ENCODE measurements at regions not wholly inside any gene's neighbourhood (a gene's known extent, or its start where the extent isn't known, plus 50 kb on each side); places are given as distances from the start of the nearest gene placed in this dataset.

DNA sequence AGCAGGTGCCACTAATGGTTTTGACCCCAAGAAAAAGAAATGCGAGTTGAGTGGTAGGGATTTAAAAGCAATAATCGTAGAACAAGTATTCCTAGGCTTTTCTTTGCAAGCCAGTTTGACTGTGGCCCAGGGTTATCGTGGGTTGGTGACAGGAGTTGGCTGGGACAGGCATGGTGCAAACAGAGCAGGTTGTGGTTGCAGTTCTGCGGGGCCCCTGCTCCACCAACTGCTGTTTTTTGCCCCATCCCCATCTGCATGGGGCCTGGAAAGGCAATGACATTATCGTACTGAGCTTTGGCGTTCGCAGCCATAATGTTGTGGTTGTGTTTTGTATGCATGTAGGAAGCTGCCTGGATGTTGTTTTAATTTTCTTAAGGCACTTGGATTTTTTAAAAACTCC is 274.0 kb downstream of the TSN start:
- Histone ChIP-seq H2BK12ac (ENCODE audit: low read depth, low read length) (no peak overlapping the region), H3K56ac (replicated peaks; ENCODE audit: insufficient read length, low read depth, low read length) (no peak overlapping the region), H2BK120ac (replicated peaks; ENCODE audit: low read depth, low read length) (no peak overlapping the region), H4K20me1 (replicated peaks in 1 of 2; ENCODE audit: control insufficient read depth in 1 of 2, insufficient read depth in 2 of 2, low read length in 2 of 2) (no peaks in the 10 kb centered on the region), H3K79me2 (ENCODE audit: control insufficient read depth in 1 of 2, insufficient read depth in 2 of 2, low read length in 2 of 2) (no peaks in the 10 kb centered on the region), H4K5ac (ENCODE audit: insufficient read length, low read depth, low read length) (no peak overlapping the region), H3K9me3 (ENCODE audit: insufficient read depth in 2 of 2, low read depth in 1 of 2, low read length in 1 of 2) (no peaks in the 10 kb centered on the region), H3K23me2 (ENCODE audit: low read depth, low read length) (no peaks in the 10 kb centered on the region), H2AFZ (ENCODE audit: low read length) (no peak overlapping the region), H4K91ac (replicated peaks; ENCODE audit: insufficient read length, low read length) (no peak overlapping the region), H3K79me1 (ENCODE audit: low read depth, low read length) (no peaks in the 10 kb centered on the region), H3K4ac (replicated peaks; ENCODE audit: insufficient read length, low read depth, low read length) (no peak overlapping the region), H3K36me3 (ENCODE audit: control insufficient read depth in 2 of 4, insufficient read depth in 4 of 4, low read length in 3 of 4) (no peaks in the 10 kb centered on the region), H3K4me2 (ENCODE audit: insufficient read depth in 1 of 2, low read depth in 2 of 2, low read length in 2 of 2) (no peak overlapping the region), H3K9ac (replicated peaks in 1 of 4; ENCODE audit: extremely low read depth in 1 of 4, low read depth in 3 of 4, low read length in 3 of 4) (no peak overlapping the region), H2AK5ac (ENCODE audit: low read depth, low read length) (no peak overlapping the region), H2BK5ac (ENCODE audit: low read depth, low read length) (no peak overlapping the region), H3K4me1 (replicated peaks in 1 of 4; ENCODE audit: control insufficient read depth in 3 of 4, insufficient read depth in 4 of 4, low read length in 3 of 4) (peaks cover 2 to 10% (median 6%) of the 10 kb centered on the region in 4 experiments; a peak in 5 of 7 replicates), H3K14ac (ENCODE audit: insufficient read length) (no peak overlapping the region), H3K23ac (ENCODE audit: insufficient read length) (no peak overlapping the region), H3K18ac (ENCODE audit: extremely low read depth, low read length) (no peak overlapping the region), H3K27me3 (replicated peaks in 1 of 4; ENCODE audit: control insufficient read depth in 3 of 4, extremely low read depth in 1 of 4, insufficient read depth in 3 of 4, low read length in 3 of 4) (no peaks in the 10 kb centered on the region), H3K27ac (ENCODE audit: low read depth, low read length) (no peak overlapping the region), H4K8ac (ENCODE audit: extremely low read depth, insufficient read depth, low read length) (no peak overlapping the region), H3K4me3 (ENCODE audit: extremely low read depth in 1 of 4, insufficient read depth in 2 of 4, low read depth in 3 of 4, low read length in 4 of 4) (no peak overlapping the region), H2BK20ac (ENCODE audit: low read length) (no peak overlapping the region), H2BK15ac (ENCODE audit: low read length) (no peak overlapping the region)
- DNase-seq (ENCODE audit: low read depth in 1 of 2, low spot score in 2 of 2) (no peak), FAIRE-seq (no peak)
- ChIA-PET CTCF (ENCODE audit: partially characterized antibody) (interaction anchor here (1.0 to 1.4 kb wide), 2 partner anchors 37 to 139 kb away, joined by 4 read pairs; no protein-coding TSS in a partner anchor), POLR2A (ENCODE audit: partially characterized antibody) (no interaction called here)
- TF ChIP-seq TCF12 (IDR thresholded peaks at IDR 0.05; ENCODE audit: low read depth, low read length), result no peak
- no peak for TF ChIP-seq CHD1 (IDR thresholded peaks at IDR 0.05; ENCODE audit: low read depth, low read length)
- no peak for TF ChIP-seq FOSL1 (IDR thresholded peaks at IDR 0.05; ENCODE audit: insufficient read depth, low read depth, low read length)
- no peak for TF ChIP-seq PHF8 (conservative IDR thresholded peaks at IDR 0.05; ENCODE audit: low read depth, low read length)
- no peak for TF ChIP-seq KDM4A (IDR thresholded peaks at IDR 0.05; ENCODE audit: low read depth, low read length, severe bottlenecking)
- TF ChIP-seq SP2 (IDR thresholded peaks at IDR 0.05; ENCODE audit: low read length), result no peak
- TF ChIP-seq, protein P1, sequence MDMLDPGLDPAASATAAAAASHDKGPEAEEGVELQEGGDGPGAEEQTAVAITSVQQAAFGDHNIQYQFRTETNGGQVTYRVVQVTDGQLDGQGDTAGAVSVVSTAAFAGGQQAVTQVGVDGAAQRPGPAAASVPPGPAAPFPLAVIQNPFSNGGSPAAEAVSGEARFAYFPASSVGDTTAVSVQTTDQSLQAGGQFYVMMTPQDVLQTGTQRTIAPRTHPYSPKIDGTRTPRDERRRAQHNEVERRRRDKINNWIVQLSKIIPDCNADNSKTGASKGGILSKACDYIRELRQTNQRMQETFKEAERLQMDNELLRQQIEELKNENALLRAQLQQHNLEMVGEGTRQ (IDR thresholded peaks at IDR 0.05; ENCODE audit: low read length), result no peak
- WGBS, 2 experiments (ENCODE audit: extremely low coverage in 1 of 2, insufficient coverage in 1 of 2, insufficient read length in 1 of 2, insufficient replicate concordance in 2 of 2, low coverage in 1 of 2, low lambda C conversion rate in 2 of 2, missing lambda C conversion rate in 1 of 2), result 95% methylated on average over 7 of the region's 7 CpGs; no CpG with 5 or more reads in 1 of the 2 experiments
